ENCODE measurements at regions not wholly inside any gene's neighbourhood (a gene's known extent, or its start where the extent isn't known, plus 50 kb on each side); places are given as distances from the start of the nearest gene placed in this dataset.

DNA sequence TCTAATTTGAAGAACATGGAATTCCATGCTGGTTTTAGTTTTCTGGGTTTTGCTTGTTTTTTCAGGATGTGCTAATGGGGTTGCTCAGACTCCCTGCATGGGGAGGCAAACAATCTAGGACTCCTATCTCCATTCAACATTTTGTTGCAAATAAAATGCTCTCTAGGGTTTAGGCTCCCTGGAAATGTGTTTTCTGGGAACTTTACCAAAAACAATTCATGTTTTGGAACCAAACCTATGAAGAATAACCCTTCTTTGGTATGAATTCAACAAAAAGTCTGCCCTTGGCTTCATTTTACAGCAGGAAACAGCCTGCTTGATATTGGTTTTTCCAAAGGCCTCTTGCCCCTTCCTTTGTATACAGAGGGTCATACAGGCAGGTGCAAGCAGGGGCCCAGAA is 217.7 kb downstream of the FOXA2 start:
- Histone ChIP-seq H3K27me3 (ENCODE audit: insufficient read depth, low read length) (no peaks in the 10 kb centered on the region; the same call in 1 of the 2 replicates), H3K9me3 (ENCODE audit: control insufficient read depth, low read depth, low read length) (no peaks in the 10 kb centered on the region), H3K79me1 (ENCODE audit: insufficient read depth, low read depth, low read length, poor library complexity, severe bottlenecking) (no peaks in the 10 kb centered on the region), H2AK5ac (ENCODE audit: insufficient read length, low read length) (no peak overlapping the region), H2BK5ac (ENCODE audit: insufficient read length, low read length) (no peak overlapping the region), H4K8ac (replicated peaks; ENCODE audit: insufficient read length, low read depth, low read length) (no peak overlapping the region), H3K27ac (ENCODE audit: insufficient read length, low read depth, low read length) (no peak overlapping the region), H2BK15ac (ENCODE audit: low read depth, low read length) (no peak overlapping the region), H3K23ac (ENCODE audit: insufficient read length, low read depth, low read length) (no peak overlapping the region), H3K4me1 (ENCODE audit: insufficient read depth, low read length) (no peaks in the 10 kb centered on the region), H4K5ac (ENCODE audit: insufficient read length, low read depth, low read length) (no peak overlapping the region), H3K18ac (ENCODE audit: insufficient read length, low read depth, low read length) (no peak overlapping the region), H2BK12ac (ENCODE audit: insufficient read length, low read depth, low read length) (no peak overlapping the region), H4K20me1 (ENCODE audit: control insufficient read depth, insufficient read depth, insufficient read length) (no peaks in the 10 kb centered on the region), H3K56ac (ENCODE audit: insufficient read length, low read depth, low read length) (no peak overlapping the region), H3K4ac (ENCODE audit: low read depth, low read length) (no peak overlapping the region), H2AFZ (ENCODE audit: low read length) (no peak overlapping the region), H2BK20ac (ENCODE audit: low read depth, low read length, poor library complexity, severe bottlenecking) (no peak overlapping the region), H4K91ac (ENCODE audit: insufficient read length, low read depth, low read length) (no peak overlapping the region), H3K23me2 (ENCODE audit: insufficient read length, low read depth, low read length, poor library complexity, severe bottlenecking) (no peaks in the 10 kb centered on the region), H3T11ph (ENCODE audit: low read length) (no peak overlapping the region), H3K79me2 (ENCODE audit: insufficient read depth, low read length) (no peaks in the 10 kb centered on the region), H2BK120ac (ENCODE audit: low read depth, low read length, poor library complexity, severe bottlenecking) (no peak overlapping the region), H3K9ac (ENCODE audit: extremely low read depth, insufficient read length, low read length) (no peak overlapping the region), H3K14ac (ENCODE audit: insufficient read depth, low read length) (no peak overlapping the region), H3K4me2 (ENCODE audit: insufficient read depth, insufficient read length, low read length) (no peak overlapping the region)
- peaks cover under 1 to 4% of the 10 kb centered on the region in 2 experiments for H3K4me1 Mint-ChIP-seq
- H3K9me3 Mint-ChIP-seq, result no peaks in the 10 kb centered on the region; a peak in 1 of 5 replicates
- no peak for DNase-seq
- TF ChIP-seq, protein P1, sequence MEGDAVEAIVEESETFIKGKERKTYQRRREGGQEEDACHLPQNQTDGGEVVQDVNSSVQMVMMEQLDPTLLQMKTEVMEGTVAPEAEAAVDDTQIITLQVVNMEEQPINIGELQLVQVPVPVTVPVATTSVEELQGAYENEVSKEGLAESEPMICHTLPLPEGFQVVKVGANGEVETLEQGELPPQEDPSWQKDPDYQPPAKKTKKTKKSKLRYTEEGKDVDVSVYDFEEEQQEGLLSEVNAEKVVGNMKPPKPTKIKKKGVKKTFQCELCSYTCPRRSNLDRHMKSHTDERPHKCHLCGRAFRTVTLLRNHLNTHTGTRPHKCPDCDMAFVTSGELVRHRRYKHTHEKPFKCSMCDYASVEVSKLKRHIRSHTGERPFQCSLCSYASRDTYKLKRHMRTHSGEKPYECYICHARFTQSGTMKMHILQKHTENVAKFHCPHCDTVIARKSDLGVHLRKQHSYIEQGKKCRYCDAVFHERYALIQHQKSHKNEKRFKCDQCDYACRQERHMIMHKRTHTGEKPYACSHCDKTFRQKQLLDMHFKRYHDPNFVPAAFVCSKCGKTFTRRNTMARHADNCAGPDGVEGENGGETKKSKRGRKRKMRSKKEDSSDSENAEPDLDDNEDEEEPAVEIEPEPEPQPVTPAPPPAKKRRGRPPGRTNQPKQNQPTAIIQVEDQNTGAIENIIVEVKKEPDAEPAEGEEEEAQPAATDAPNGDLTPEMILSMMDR (conservative IDR thresholded peaks at IDR 0.05), result no peak
- H3K4me3 Mint-ChIP-seq, result no peak overlapping the region
- H3K36me3 Mint-ChIP-seq (ENCODE audit: insufficient read depth in 1 of 3, low read depth in 3 of 3), result no peaks in the 10 kb centered on the region
- peaks cover 67% of the 10 kb centered on the region for H3K27me3 Mint-ChIP-seq (ENCODE audit: low read depth)
- no peak overlapping the region for H3K27ac Mint-ChIP-seq

Data from H9 (cell line).